ENCODE measurements at regions not wholly inside any gene's neighbourhood (a gene's known extent, or its start where the extent isn't known, plus 50 kb on each side); places are given as distances from the start of the nearest gene placed in this dataset.

- no peak for DNase-seq (ENCODE audit: extremely low read depth, insufficient read length)
- H3K27me3 ChIP-seq (replicated peaks; ENCODE audit: control insufficient read depth, insufficient read depth, low read length) = no peaks in the 10 kb centered on the region
- no peak overlapping the region for H3K4me3 ChIP-seq (replicated peaks; ENCODE audit: low read depth, low read length)
- no peaks in the 10 kb centered on the region for H3K36me3 ChIP-seq (ENCODE audit: control insufficient read depth, insufficient read depth, low read length)
- TF ChIP-seq CTCF (IDR thresholded peaks at IDR 0.05; ENCODE audit: insufficient read depth, low read length, poor library complexity, severe bottlenecking) = no peak
Measured at GRCh38 chr13:76471486-76471885, 414.7 kb downstream of the KCTD12 start.

GRCh38 chr13:76470991-76471390 lies 415.2 kb downstream of the KCTD12 start:
- H3K4me3 ChIP-seq (replicated peaks; ENCODE audit: low read depth, low read length) = no peak overlapping the region

GRCh38 chr13:76466043-76466442 lies 420.2 kb downstream of the KCTD12 start:
- TF ChIP-seq CTCF (IDR thresholded peaks at IDR 0.05; ENCODE audit: insufficient read depth, low read length, poor library complexity, severe bottlenecking) = no peak
- DNase-seq (ENCODE audit: extremely low read depth, insufficient read length) = no peak
- Histone ChIP-seq H3K36me3 (ENCODE audit: control insufficient read depth, insufficient read depth, low read length) (no peaks in the 10 kb centered on the region), H3K27me3 (replicated peaks; ENCODE audit: control insufficient read depth, insufficient read depth, low read length) (no peaks in the 10 kb centered on the region), H3K4me3 (replicated peaks; ENCODE audit: low read depth, low read length) (no peak overlapping the region)

More at GRCh38 chr13:76470991-76471390, 415.2 kb downstream of the KCTD12 start:
- H3K36me3 ChIP-seq (ENCODE audit: control insufficient read depth, insufficient read depth, low read length) = no peaks in the 10 kb centered on the region
- no peaks in the 10 kb centered on the region for H3K27me3 ChIP-seq (replicated peaks; ENCODE audit: control insufficient read depth, insufficient read depth, low read length)
- TF ChIP-seq CTCF (IDR thresholded peaks at IDR 0.05; ENCODE audit: insufficient read depth, low read length, poor library complexity, severe bottlenecking) = no peak
- no peak for DNase-seq (ENCODE audit: extremely low read depth, insufficient read length)

GRCh38 chr13:76463314-76463713 lies 422.9 kb downstream of the KCTD12 start:
- Histone ChIP-seq H3K36me3 (ENCODE audit: control insufficient read depth, insufficient read depth, low read length) (no peaks in the 10 kb centered on the region), H3K27me3 (replicated peaks; ENCODE audit: control insufficient read depth, insufficient read depth, low read length) (no peaks in the 10 kb centered on the region), H3K4me3 (replicated peaks; ENCODE audit: low read depth, low read length) (no peak overlapping the region)
- no peak for TF ChIP-seq CTCF (IDR thresholded peaks at IDR 0.05; ENCODE audit: insufficient read depth, low read length, poor library complexity, severe bottlenecking)
- DNase-seq (ENCODE audit: extremely low read depth, insufficient read length) = no peak

GRCh38 chr13:76461999-76462398 lies 424.2 kb downstream of the KCTD12 start:
- H3K4me3 ChIP-seq (replicated peaks; ENCODE audit: low read depth, low read length) = no peak overlapping the region
- TF ChIP-seq CTCF (IDR thresholded peaks at IDR 0.05; ENCODE audit: insufficient read depth, low read length, poor library complexity, severe bottlenecking) = no peak
- H3K36me3 ChIP-seq (ENCODE audit: control insufficient read depth, insufficient read depth, low read length) = no peaks in the 10 kb centered on the region
- no peak for DNase-seq (ENCODE audit: extremely low read depth, insufficient read length)
- no peaks in the 10 kb centered on the region for H3K27me3 ChIP-seq (replicated peaks; ENCODE audit: control insufficient read depth, insufficient read depth, low read length)

- H3K4me3 ChIP-seq (replicated peaks; ENCODE audit: low read depth, low read length) = no peak overlapping the region
- no peaks in the 10 kb centered on the region for H3K36me3 ChIP-seq (ENCODE audit: control insufficient read depth, insufficient read depth, low read length)
- no peak for TF ChIP-seq CTCF (IDR thresholded peaks at IDR 0.05; ENCODE audit: insufficient read depth, low read length, poor library complexity, severe bottlenecking)
- H3K27me3 ChIP-seq (replicated peaks; ENCODE audit: control insufficient read depth, insufficient read depth, low read length) = no peaks in the 10 kb centered on the region
- no peak for DNase-seq (ENCODE audit: extremely low read depth, insufficient read length)
Measured at GRCh38 chr13:76461484-76461883, 424.7 kb downstream of the KCTD12 start.

All from GM06990 (cell line).